Activated CD4-positive, alpha-beta T cell treated with anti-CD3 and anti-CD28 coated beads, Interleukin-2, amount 50 U/mL, for 16 hours (primary cell): ENCODE measurements at regions not wholly inside any gene's neighbourhood (a gene's known extent, or its start where the extent isn't known, plus 50 kb on each side); places are given as distances from the start of the nearest gene placed in this dataset.

ENCODE experiments used
- DNase-seq: peaks from one replicate; pipeline ENCODE4 v3.0.0-alpha.2; 2020

GRCh38 chr10:8502573-8502972, 448.1 kb downstream of the GATA3 start:
- DNase-seq: no peak

- no peak for DNase-seq
Observed at GRCh38 chr10:8504499-8504898, 450.0 kb downstream of the GATA3 start.

GRCh38 chr10:8507156-8507555, 452.7 kb downstream of the GATA3 start:
- DNase-seq: no peak

GRCh38 chr10:8508882-8509281, 454.4 kb downstream of the GATA3 start:
- DNase-seq: no peak

- no peak for DNase-seq
Observed at GRCh38 chr10:8510471-8510870, 456.0 kb downstream of the GATA3 start.

GRCh38 chr10:8511026-8511425, 456.5 kb downstream of the GATA3 start:
- no peak for DNase-seq

GRCh38 chr10:8513155-8514147, 459.0 kb downstream of the GATA3 start:
- no peak for DNase-seq

GRCh38 chr10:8520382-8520781, 465.9 kb downstream of the GATA3 start:
- DNase-seq: no peak

- DNase-seq: no peak
Observed at GRCh38 chr10:8527773-8528172, 473.3 kb downstream of the GATA3 start.

- no peak for DNase-seq
Observed at GRCh38 chr10:8531116-8531515, 476.6 kb downstream of the GATA3 start.

- DNase-seq: no peak
Observed at GRCh38 chr10:8532647-8533046, 478.2 kb downstream of the GATA3 start.

- no peak for DNase-seq
Observed at GRCh38 chr10:8533462-8533861, 479.0 kb downstream of the GATA3 start.

- DNase-seq: no peak
Observed at GRCh38 chr10:8534096-8534495, 479.6 kb downstream of the GATA3 start.

GRCh38 chr10:8534891-8535290, 480.4 kb downstream of the GATA3 start:
- DNase-seq: no peak

- DNase-seq: no peak
Observed at GRCh38 chr10:8539056-8539455, 484.6 kb downstream of the GATA3 start.

- no peak for DNase-seq
Observed at GRCh38 chr10:8543361-8544056, 489.0 kb downstream of the GATA3 start.

GRCh38 chr10:8544057-8544380, 489.5 kb downstream of the GATA3 start:
- no peak for DNase-seq

GRCh38 chr10:8544500-8544899, 490.0 kb downstream of the GATA3 start:
- DNase-seq: no peak

GRCh38 chr10:8554574-8554973, 500.1 kb downstream of the GATA3 start:
- no peak for DNase-seq

- DNase-seq: no peak
Observed at GRCh38 chr10:8556321-8556720, 501.8 kb downstream of the GATA3 start.

GRCh38 chr10:8563478-8563877, 509.0 kb downstream of the GATA3 start:
- peak; percentile 39 for DNase-seq

GRCh38 chr10:8566737-8567136, 512.2 kb downstream of the GATA3 start:
- DNase-seq: no peak

- no peak for DNase-seq
Observed at GRCh38 chr10:8568401-8568800, 513.9 kb downstream of the GATA3 start.

GRCh38 chr10:8575620-8576019, 521.1 kb downstream of the GATA3 start:
- peak; percentile 45 for DNase-seq
